Activated naive CD4-positive, alpha-beta T cell treated with anti-CD3 and anti-CD28 coated beads, Interleukin-2, amount 10 ng/mL, durations not matched to agents 7 days and 5 days (primary cell): ENCODE measurements at regions not wholly inside any gene's neighbourhood (a gene's known extent, or its start where the extent isn't known, plus 50 kb on each side); places are given as distances from the start of the nearest gene placed in this dataset.

Experiments used
- CTCF ChIA-PET: fragments of 350-600 bp; sonication (Branson Sonifier 250); formaldehyde crosslinking; loops from one replicate; lab custom pipeline; 2021; ENCODE audit warnings: antibody characterized with exemption; lab: Charles Lee
- DNase-seq: peaks from one replicate; pipeline ENCODE4 v3.0.0-alpha.2; 2020
- H3K27ac Mint-ChIP-seq: one replicate; pipeline ENCODE4 v1.8.0; 2021; ENCODE audit warnings: mild to moderate bottlenecking, moderate library complexity, mixed read lengths
- H3K27me3 Mint-ChIP-seq: one replicate; pipeline ENCODE4 v1.8.0; 2021; ENCODE audit warnings: mild to moderate bottlenecking, mixed read lengths
- H3K36me3 Mint-ChIP-seq: one replicate; pipeline ENCODE4 v1.8.0; 2021; ENCODE audit warnings: mixed read lengths
- H3K4me1 Mint-ChIP-seq: one replicate; pipeline ENCODE4 v1.8.0; 2021; ENCODE audit warnings: mixed read lengths
- H3K4me3 Mint-ChIP-seq: one replicate; pipeline ENCODE4 v1.8.0; 2021; ENCODE audit warnings: mild to moderate bottlenecking, moderate library complexity, mixed read lengths
- H3K9me3 Mint-ChIP-seq: one replicate; pipeline ENCODE4 v1.8.0; 2021; ENCODE audit warnings: mixed read lengths

GRCh38 chr10:57807906-57808305 lies 459.8 kb downstream of the IPMK start:
- CTCF ChIA-PET, result no interaction called here
- no peaks in the 10 kb centered on the region for H3K36me3 Mint-ChIP-seq
- H3K4me3 Mint-ChIP-seq, result no peak overlapping the region
- H3K9me3 Mint-ChIP-seq, result no peaks in the 10 kb centered on the region
- DNase-seq, result no peak
- no peaks in the 10 kb centered on the region for H3K4me1 Mint-ChIP-seq
- no peak overlapping the region for H3K27ac Mint-ChIP-seq
- H3K27me3 Mint-ChIP-seq, result no peaks in the 10 kb centered on the region

- Mint-ChIP-seq H3K27ac (no peak overlapping the region), H3K9me3 (no peaks in the 10 kb centered on the region), H3K36me3 (no peaks in the 10 kb centered on the region), H3K27me3 (no peaks in the 10 kb centered on the region), H3K4me1 (no peaks in the 10 kb centered on the region), H3K4me3 (no peak overlapping the region)
- no peak for DNase-seq
- CTCF ChIA-PET, result no interaction called here
These were observed 461.0 kb downstream of the IPMK start for GRCh38 chr10:57806675-57807074.

GRCh38 chr10:57799625-57800024 lies 468.1 kb downstream of the IPMK start:
- DNase-seq, result no peak
- Mint-ChIP-seq H3K9me3 (no peaks in the 10 kb centered on the region), H3K36me3 (no peaks in the 10 kb centered on the region), H3K27ac (no peak overlapping the region), H3K4me3 (no peak overlapping the region), H3K4me1 (no peaks in the 10 kb centered on the region), H3K27me3 (no peaks in the 10 kb centered on the region)
- CTCF ChIA-PET, result no interaction called here

GRCh38 chr10:57798830-57799229 lies 468.9 kb downstream of the IPMK start:
- CTCF ChIA-PET, result no interaction called here

DNA sequence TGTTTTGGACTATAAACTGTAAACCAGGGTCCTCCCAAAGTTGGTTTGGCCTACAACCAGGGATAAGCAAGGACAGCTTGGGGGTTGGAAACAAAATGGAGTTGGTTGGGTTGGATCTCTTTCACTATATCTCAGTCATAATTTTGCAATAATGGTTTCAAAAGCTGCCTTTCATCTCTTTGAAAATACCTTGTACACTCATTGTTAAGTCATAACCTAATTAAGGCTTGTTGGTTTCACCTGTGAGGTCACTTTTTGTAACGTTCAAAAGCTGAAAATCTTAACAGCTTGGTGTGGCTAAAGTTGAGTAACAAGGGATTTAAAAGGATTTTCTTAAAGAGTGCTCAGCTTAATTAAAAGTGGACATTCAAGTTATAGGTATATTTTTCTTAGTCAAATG lies 476.1 kb downstream of the IPMK start:
- no peak for DNase-seq
- Mint-ChIP-seq H3K4me3 (no peak overlapping the region), H3K4me1 (no peaks in the 10 kb centered on the region), H3K27me3 (no peaks in the 10 kb centered on the region), H3K9me3 (peaks cover 7% of the 10 kb centered on the region), H3K36me3 (no peaks in the 10 kb centered on the region), H3K27ac (no peak overlapping the region)
- CTCF ChIA-PET, result no interaction called here

More at GRCh38 chr10:57798830-57799229, 468.9 kb downstream of the IPMK start:
- H3K9me3 Mint-ChIP-seq, result no peaks in the 10 kb centered on the region
- no peak overlapping the region for H3K27ac Mint-ChIP-seq
- H3K4me1 Mint-ChIP-seq, result no peaks in the 10 kb centered on the region
- H3K4me3 Mint-ChIP-seq, result no peak overlapping the region
- no peaks in the 10 kb centered on the region for H3K27me3 Mint-ChIP-seq
- DNase-seq, result no peak
- H3K36me3 Mint-ChIP-seq, result no peaks in the 10 kb centered on the region

DNA sequence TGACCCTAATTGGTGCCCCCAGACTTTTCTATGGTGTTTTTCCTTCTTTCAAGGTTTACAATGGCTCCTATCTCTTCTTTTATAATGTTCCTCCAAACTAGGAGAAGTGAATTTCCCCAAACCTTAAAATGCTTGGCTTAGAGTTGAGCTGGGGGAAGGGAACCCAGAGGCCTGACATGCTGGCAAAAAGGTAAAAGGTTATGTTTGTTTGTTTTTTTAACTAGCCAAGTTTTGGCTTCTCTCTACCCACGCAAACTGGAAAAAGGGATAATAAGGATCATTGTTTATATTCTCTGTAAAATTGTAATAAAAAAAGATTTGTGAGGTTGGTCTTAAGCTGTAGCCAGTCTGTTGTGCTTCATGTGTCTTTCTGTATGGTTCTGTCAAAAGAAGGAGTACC lies 477.0 kb downstream of the IPMK start:
- no peak overlapping the region for H3K4me3 Mint-ChIP-seq
- H3K4me1 Mint-ChIP-seq, result no peaks in the 10 kb centered on the region
- CTCF ChIA-PET, result no interaction called here
- H3K36me3 Mint-ChIP-seq, result no peaks in the 10 kb centered on the region
- H3K27ac Mint-ChIP-seq, result no peak overlapping the region
- H3K27me3 Mint-ChIP-seq, result no peaks in the 10 kb centered on the region
- peaks cover 7% of the 10 kb centered on the region for H3K9me3 Mint-ChIP-seq
- DNase-seq, result no peak

GRCh38 chr10:57788117-57788516 lies 479.6 kb downstream of the IPMK start:
- Mint-ChIP-seq H3K36me3 (no peaks in the 10 kb centered on the region), H3K27ac (no peak overlapping the region), H3K27me3 (no peaks in the 10 kb centered on the region), H3K4me1 (no peaks in the 10 kb centered on the region), H3K9me3 (peaks cover 8% of the 10 kb centered on the region), H3K4me3 (no peak overlapping the region)
- DNase-seq, result no peak
- CTCF ChIA-PET, result no interaction called here

- no peak overlapping the region for H3K4me3 Mint-ChIP-seq
- no peaks in the 10 kb centered on the region for H3K4me1 Mint-ChIP-seq
- no peaks in the 10 kb centered on the region for H3K36me3 Mint-ChIP-seq
- no peaks in the 10 kb centered on the region for H3K27me3 Mint-ChIP-seq
- DNase-seq, result no peak
- no peak overlapping the region for H3K27ac Mint-ChIP-seq
- peaks cover 8% of the 10 kb centered on the region for H3K9me3 Mint-ChIP-seq
- CTCF ChIA-PET, result no interaction called here
These were observed 480.6 kb downstream of the IPMK start for GRCh38 chr10:57786850-57787750.

DNA sequence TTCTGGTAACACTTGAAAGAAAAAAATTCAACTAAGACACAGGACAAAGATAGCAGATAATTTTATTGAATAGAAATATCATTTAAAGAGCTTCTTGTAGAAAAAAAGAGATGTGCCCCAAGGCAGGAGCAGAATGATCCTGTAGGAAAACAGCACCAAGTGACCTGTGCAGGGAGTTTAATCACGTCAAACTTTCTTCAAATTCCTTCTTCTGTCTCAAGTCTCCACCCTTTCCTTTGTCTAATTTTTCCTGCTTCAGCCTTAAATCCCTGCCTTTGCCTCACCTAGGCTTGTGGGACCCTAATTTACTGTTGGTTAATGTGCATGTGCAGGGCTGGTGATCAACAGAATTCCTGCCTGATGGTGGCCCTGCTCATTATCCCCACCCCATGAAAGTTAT lies 481.4 kb downstream of the IPMK start:
- Mint-ChIP-seq H3K27me3 (no peaks in the 10 kb centered on the region), H3K27ac (no peak overlapping the region), H3K4me3 (no peak overlapping the region), H3K4me1 (no peaks in the 10 kb centered on the region), H3K9me3 (peaks cover 11% of the 10 kb centered on the region), H3K36me3 (no peaks in the 10 kb centered on the region)
- CTCF ChIA-PET, result no interaction called here
- no peak for DNase-seq

GRCh38 chr10:57785546-57785945 lies 482.1 kb downstream of the IPMK start:
- peaks cover 9% of the 10 kb centered on the region for H3K9me3 Mint-ChIP-seq
- CTCF ChIA-PET, result no interaction called here
- no peak for DNase-seq
- H3K27ac Mint-ChIP-seq, result no peak overlapping the region
- no peaks in the 10 kb centered on the region for H3K27me3 Mint-ChIP-seq
- H3K4me3 Mint-ChIP-seq, result no peak overlapping the region
- no peaks in the 10 kb centered on the region for H3K4me1 Mint-ChIP-seq
- H3K36me3 Mint-ChIP-seq, result no peaks in the 10 kb centered on the region

DNA sequence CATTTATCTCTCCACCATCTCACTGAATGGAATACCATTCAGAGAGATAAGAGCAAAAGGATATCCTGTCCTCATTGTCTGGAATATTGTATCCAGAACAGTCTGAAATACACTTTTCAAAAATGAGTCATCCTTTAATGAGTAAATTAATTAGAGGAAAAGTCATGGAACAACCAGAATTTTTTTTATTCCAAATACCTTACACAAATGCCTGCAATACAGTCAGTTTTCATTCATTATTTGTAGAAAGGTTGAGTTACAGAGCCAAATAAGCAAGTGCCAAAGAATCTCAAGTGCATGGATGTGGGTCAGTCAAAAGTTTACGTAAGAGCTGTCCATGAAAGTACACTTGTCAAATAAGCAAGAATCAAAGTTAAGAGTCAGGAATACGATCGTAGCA lies 482.6 kb downstream of the IPMK start:
- Mint-ChIP-seq H3K27ac (no peak overlapping the region), H3K27me3 (no peaks in the 10 kb centered on the region), H3K9me3 (peaks cover 10% of the 10 kb centered on the region), H3K4me1 (no peaks in the 10 kb centered on the region), H3K36me3 (no peaks in the 10 kb centered on the region), H3K4me3 (no peak overlapping the region)
- CTCF ChIA-PET, result no interaction called here
- no peak for DNase-seq

- Mint-ChIP-seq H3K4me3 (no peak overlapping the region), H3K27ac (no peak overlapping the region), H3K9me3 (peaks cover 14% of the 10 kb centered on the region), H3K4me1 (no peaks in the 10 kb centered on the region), H3K27me3 (no peaks in the 10 kb centered on the region), H3K36me3 (no peaks in the 10 kb centered on the region)
- no peak for DNase-seq
- CTCF ChIA-PET, result no interaction called here
These were observed 490.8 kb downstream of the IPMK start for GRCh38 chr10:57776688-57777432.

DNA sequence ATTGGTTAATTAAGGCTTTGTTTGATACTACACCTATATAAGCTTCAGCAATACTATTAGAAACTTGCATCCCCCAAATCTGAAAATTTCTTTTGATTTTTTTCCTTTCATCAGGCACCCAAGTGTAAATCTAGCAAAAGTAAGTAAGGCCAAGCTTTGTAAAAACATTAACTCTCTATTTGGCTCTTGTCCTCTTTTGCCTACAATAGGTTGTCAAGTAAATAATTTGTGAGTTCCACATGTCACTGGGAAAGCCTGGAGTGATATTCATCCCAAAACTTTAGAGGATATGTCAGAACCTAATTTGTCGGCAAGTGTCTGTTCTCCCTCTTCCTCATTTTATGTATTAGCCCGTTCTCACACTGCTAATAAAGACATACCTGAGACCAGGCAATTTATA lies 492.4 kb downstream of the IPMK start:
- CTCF ChIA-PET, result no interaction called here
- Mint-ChIP-seq H3K36me3 (no peaks in the 10 kb centered on the region), H3K27ac (no peak overlapping the region), H3K4me1 (no peaks in the 10 kb centered on the region), H3K27me3 (no peaks in the 10 kb centered on the region), H3K9me3 (peaks cover 11% of the 10 kb centered on the region), H3K4me3 (no peak overlapping the region)
- DNase-seq, result no peak

- H3K9me3 Mint-ChIP-seq, result peaks cover 4% of the 10 kb centered on the region
- no peak for DNase-seq
- no peak overlapping the region for H3K4me3 Mint-ChIP-seq
- no peaks in the 10 kb centered on the region for H3K27me3 Mint-ChIP-seq
- CTCF ChIA-PET, result no interaction called here
- H3K27ac Mint-ChIP-seq, result no peak overlapping the region
- no peaks in the 10 kb centered on the region for H3K36me3 Mint-ChIP-seq
- no peaks in the 10 kb centered on the region for H3K4me1 Mint-ChIP-seq
These were observed 498.4 kb downstream of the IPMK start for GRCh38 chr10:57769298-57769697.

DNA sequence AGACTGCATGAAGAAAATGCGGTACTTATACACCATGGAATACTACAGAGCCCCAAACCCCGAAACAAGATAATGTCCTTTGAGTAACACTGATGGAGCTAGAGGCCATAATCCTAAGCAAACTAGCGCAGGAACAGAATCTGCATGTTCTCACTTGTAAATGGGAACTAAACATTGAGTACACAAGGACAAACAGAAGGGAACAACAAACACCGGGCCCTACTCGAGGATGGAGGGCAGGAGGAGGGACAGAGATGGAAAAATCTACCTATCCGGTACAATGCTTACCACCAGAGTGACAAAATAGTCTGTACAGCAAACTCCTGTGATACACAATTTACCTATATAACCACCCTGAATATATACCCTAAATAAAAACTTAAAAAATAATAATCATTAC lies 507.9 kb downstream of the IPMK start:
- H3K27me3 Mint-ChIP-seq, result no peaks in the 10 kb centered on the region
- DNase-seq, result no peak
- H3K27ac Mint-ChIP-seq, result no peak overlapping the region
- no peaks in the 10 kb centered on the region for H3K4me1 Mint-ChIP-seq
- CTCF ChIA-PET, result no interaction called here
- H3K9me3 Mint-ChIP-seq, result no peaks in the 10 kb centered on the region
- no peaks in the 10 kb centered on the region for H3K36me3 Mint-ChIP-seq
- H3K4me3 Mint-ChIP-seq, result no peak overlapping the region
